Gastrocnemius medialis (tissue), 4 donors: ENCODE measurements at regions not wholly inside any gene's neighbourhood (a gene's known extent, or its start where the extent isn't known, plus 50 kb on each side); places are given as distances from the start of the nearest gene placed in this dataset.

Experiments used
- ATAC-seq, 2 donors: fragments of 150-250 bp; one replicate each; pipeline ENCODE4 v1.9.1; 2016
- DNase-seq, 2 donors: peaks; one replicate each; pipeline ENCODE4 v3.0.0-alpha.2; 2019
- H3K27ac ChIP-seq, 4 donors: fragments of 200-600 bp; sonication (generic); 1 replicate in 1 of 4; 2 replicates in 3 of 4; pipeline ENCODE4 v1.5.1; 2016 to 2018; ENCODE audit warnings: mild to moderate bottlenecking in 2 of 4, moderate library complexity in 1 of 4
- H3K27me3 ChIP-seq, 3 donors: fragments of 200-600 bp; sonication (generic) in 2 of 3; 1 replicate in 1 of 3; 2 replicates in 2 of 3; pipeline versions ENCODE4 v1.5.1 to v1.6.0; 2016 to 2019; ENCODE audit warnings: mild to moderate bottlenecking in 1 of 3, moderate library complexity in 1 of 3
- H3K36me3 ChIP-seq, 2 donors: fragments of 200-600 bp; sonication (generic) in 1 of 2; one replicate each; pipeline ENCODE4 v1.5.1; 2017 to 2018
- H3K4me1 ChIP-seq, 2 donors: fragments of 200-600 bp; sonication (generic) in 1 of 2; one replicate each; pipeline ENCODE4 v1.5.1; 2016 to 2017; ENCODE audit warnings: mild to moderate bottlenecking in 2 of 2
- H3K4me3 ChIP-seq, 4 donors: fragments of 200-600 bp; sonication (generic) in 3 of 4; 1 replicate in 1 of 4; 2 replicates in 3 of 4; pipeline ENCODE4 v1.5.1; 2016 to 2019; ENCODE audit warnings: mild to moderate bottlenecking in 2 of 4
- H3K9me3 ChIP-seq, 3 donors: fragments of 200-600 bp; sonication (generic) in 2 of 3; 1 replicate in 1 of 3; 2 replicates in 2 of 3; pipeline ENCODE4 v1.5.1; 2016 to 2019
- POLR2A ChIP-seq, 2 donors: fragments of 450-650 bp; IDR thresholded peaks; one replicate each; pipeline ENCODE4 v1.6.1; 2017; ENCODE audit warnings: antibody characterized with exemption in 2 of 2, mild to moderate bottlenecking in 2 of 2, moderate library complexity in 2 of 2
- in situ Hi-C, 4 donors: fragments of 200-750 bp; cut with MboI; loops; one replicate each; pipeline versions ENCODE4 v1.15.0 to v1.8.0; 2017; ENCODE audit warnings: low sequenced_read_pairs in 4 of 4
- intact Hi-C: fragments of 100-400 bp; cut with DNase I; formaldehyde crosslinking; loops from one replicate; pipeline ENCODE4 v1.15.1; 2023; ENCODE audit warnings: low total_unique reads
- TF ChIP-seq, protein P1 (sequence below), 5 experiments: fragments of 450-650 bp in 3 of 5; fragments of 200-600 bp in 2 of 5; sonication (generic) in 2 of 5; IDR thresholded peaks in 4 of 5; conservative IDR thresholded peaks in 1 of 5; 1 replicate in 4 of 5; 2 replicates in 1 of 5; pipeline ENCODE4 v1.5.1; 2016 to 2019; ENCODE audit warnings: antibody characterized with exemption in 5 of 5, mild to moderate bottlenecking in 3 of 5, moderate library complexity in 3 of 5

DNA sequence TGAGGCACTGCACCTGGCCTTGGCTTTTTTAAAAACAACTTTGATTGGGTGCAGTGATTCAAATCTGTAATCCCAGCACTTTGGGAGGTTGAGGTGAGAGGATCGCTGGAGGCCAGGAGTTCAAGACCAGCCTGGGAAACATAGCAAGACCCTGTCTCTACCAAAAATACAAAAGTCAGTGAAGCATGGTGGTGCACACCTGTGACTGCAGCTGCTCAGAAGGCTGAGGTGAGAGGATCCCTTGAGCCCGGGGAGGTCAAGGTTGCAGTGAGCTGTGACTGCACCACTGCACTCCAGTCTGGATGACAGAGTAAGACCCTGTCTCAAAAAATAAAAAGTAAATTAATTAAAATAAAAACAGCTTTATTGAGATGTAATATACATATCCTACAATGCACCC is 84.9 kb downstream of the NPTX2 start:
- peaks cover 0 to 3% (median 0%) of the 10 kb centered on the region in 3 donors for H3K9me3 ChIP-seq
- TF ChIP-seq POLR2A (IDR thresholded peaks at IDR 0.05): no peak
- TF ChIP-seq, protein P1, sequence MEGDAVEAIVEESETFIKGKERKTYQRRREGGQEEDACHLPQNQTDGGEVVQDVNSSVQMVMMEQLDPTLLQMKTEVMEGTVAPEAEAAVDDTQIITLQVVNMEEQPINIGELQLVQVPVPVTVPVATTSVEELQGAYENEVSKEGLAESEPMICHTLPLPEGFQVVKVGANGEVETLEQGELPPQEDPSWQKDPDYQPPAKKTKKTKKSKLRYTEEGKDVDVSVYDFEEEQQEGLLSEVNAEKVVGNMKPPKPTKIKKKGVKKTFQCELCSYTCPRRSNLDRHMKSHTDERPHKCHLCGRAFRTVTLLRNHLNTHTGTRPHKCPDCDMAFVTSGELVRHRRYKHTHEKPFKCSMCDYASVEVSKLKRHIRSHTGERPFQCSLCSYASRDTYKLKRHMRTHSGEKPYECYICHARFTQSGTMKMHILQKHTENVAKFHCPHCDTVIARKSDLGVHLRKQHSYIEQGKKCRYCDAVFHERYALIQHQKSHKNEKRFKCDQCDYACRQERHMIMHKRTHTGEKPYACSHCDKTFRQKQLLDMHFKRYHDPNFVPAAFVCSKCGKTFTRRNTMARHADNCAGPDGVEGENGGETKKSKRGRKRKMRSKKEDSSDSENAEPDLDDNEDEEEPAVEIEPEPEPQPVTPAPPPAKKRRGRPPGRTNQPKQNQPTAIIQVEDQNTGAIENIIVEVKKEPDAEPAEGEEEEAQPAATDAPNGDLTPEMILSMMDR (IDR thresholded peaks at IDR 0.05 in 4 of 5, conservative IDR thresholded peaks at IDR 0.05 in 1 of 5): no peak
- H3K4me3 ChIP-seq: no peak overlapping the region
- no peak overlapping the region for H3K27ac ChIP-seq
- no peaks in the 10 kb centered on the region for H3K27me3 ChIP-seq
- no peaks in the 10 kb centered on the region for H3K36me3 ChIP-seq
- intact Hi-C loops: no loop called here
- DNase-seq (no peak), ATAC-seq (no peak)
- in situ Hi-C loops: no loop called here
- H3K4me1 ChIP-seq: no peaks in the 10 kb centered on the region

DNA sequence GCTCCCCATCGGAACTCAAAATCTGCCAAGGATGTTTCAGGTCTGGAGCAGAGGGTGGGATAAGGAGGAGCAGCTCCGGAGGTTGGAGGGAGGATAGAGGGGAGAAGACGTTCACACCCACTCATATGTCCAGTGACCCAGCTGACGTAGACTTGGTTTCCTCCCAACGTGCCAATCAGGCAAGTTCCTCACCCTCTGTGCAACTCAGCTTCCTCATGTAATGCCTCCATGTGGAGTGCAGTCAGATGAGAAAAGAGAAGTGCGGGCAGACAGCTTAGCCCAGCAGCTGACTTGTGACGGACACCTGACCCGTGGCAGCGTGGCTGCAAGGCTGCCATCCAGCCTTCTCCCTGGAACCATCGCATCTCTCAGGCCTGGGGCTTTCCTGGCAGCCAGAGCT is 86.8 kb downstream of the NPTX2 start:
- in situ Hi-C loops (no loop called here), intact Hi-C loops (no loop called here)
- Histone ChIP-seq H3K27ac (no peak overlapping the region), H3K9me3 (no peaks in the 10 kb centered on the region), H3K4me1 (no peaks in the 10 kb centered on the region), H3K4me3 (no peak overlapping the region), H3K27me3 (no peaks in the 10 kb centered on the region), H3K36me3 (no peaks in the 10 kb centered on the region)
- DNase-seq: no peak
- TF ChIP-seq, protein P1 (IDR thresholded peaks at IDR 0.05 in 4 of 5, conservative IDR thresholded peaks at IDR 0.05 in 1 of 5): no peak
- no peak for TF ChIP-seq POLR2A (IDR thresholded peaks at IDR 0.05)
- no peak for ATAC-seq

DNA sequence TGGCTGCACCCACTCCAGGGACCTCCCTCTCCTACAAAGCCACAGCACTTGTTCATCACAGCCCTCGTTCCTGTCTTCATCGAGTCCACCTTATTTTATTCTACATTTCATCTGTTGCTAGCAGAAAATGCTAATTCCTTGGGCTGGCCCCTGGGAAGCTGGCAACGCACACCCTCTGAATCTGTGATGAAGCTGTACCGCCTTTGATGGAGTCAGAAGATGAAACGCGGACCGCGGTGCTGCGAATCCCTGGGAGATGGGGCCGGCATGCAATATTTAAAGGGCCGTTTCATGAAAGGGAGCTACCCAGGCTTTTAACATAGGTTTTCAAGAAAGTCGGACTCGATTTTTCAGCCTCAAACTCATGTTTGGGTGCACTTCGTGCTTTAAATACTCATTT is 88.5 kb downstream of the NPTX2 start:
- no peak for DNase-seq
- in situ Hi-C loops: no loop called here
- H3K27me3 ChIP-seq: no peaks in the 10 kb centered on the region

DNA sequence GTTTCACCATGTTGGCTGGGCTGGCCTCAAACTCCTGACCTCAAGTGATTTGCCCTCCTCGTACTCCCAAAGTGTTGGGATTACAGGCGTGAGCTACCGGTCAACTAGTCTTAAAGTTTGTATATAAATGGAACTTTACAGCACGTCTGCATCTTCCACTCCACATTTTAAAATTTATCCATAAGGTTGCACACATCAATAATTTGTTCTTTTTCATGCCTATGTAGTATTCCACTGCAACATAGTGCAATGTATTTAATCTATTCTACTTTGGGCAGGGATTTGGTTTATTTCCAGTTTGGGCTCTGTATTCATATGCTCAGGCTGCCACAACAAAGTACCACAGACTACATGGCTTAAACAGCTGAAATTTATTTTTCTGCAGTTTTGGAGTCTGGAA is 90.0 kb downstream of the NPTX2 start:
- DNase-seq (no peak), ATAC-seq (no peak)
- Histone ChIP-seq H3K4me1 (no peaks in the 10 kb centered on the region), H3K36me3 (no peaks in the 10 kb centered on the region), H3K27me3 (no peaks in the 10 kb centered on the region), H3K4me3 (no peak overlapping the region), H3K9me3 (no peaks in the 10 kb centered on the region), H3K27ac (no peak overlapping the region)
- TF ChIP-seq, protein P1 (IDR thresholded peaks at IDR 0.05 in 4 of 5, conservative IDR thresholded peaks at IDR 0.05 in 1 of 5): no peak
- TF ChIP-seq POLR2A (IDR thresholded peaks at IDR 0.05): no peak
- intact Hi-C loops: no loop called here
- in situ Hi-C loops: no loop called here

More for the DNA sequence above, 88.5 kb downstream of the NPTX2 start:
- intact Hi-C loops: no loop called here
- no peak for TF ChIP-seq POLR2A (IDR thresholded peaks at IDR 0.05)
- TF ChIP-seq, protein P1 (IDR thresholded peaks at IDR 0.05 in 4 of 5, conservative IDR thresholded peaks at IDR 0.05 in 1 of 5): no peak
- Histone ChIP-seq H3K4me3 (no peak overlapping the region), H3K4me1 (no peaks in the 10 kb centered on the region), H3K36me3 (no peaks in the 10 kb centered on the region), H3K9me3 (no peaks in the 10 kb centered on the region), H3K27ac (no peak overlapping the region)
- ATAC-seq: no peak

DNA sequence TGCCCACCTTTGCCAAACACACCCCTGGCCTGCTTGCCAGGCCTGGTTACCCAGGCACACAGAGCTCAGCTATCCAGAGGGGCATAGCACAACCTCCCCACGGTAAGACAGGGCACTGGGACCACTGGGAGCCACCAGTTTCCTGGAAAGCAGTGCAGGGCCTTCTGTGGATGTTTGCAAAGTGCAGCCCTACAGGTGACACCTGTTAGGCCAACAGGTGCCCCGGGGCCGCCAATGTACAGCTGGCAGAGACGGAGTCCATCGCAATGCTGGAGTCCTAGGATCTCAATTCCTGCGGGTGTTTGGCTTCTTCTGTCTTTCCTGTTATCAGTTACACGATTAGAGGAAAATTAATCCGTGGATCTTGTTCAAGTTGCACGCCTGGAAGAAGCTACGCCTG is 94.9 kb downstream of the NPTX2 start:
- H3K36me3 ChIP-seq: no peaks in the 10 kb centered on the region
- H3K4me1 ChIP-seq: no peaks in the 10 kb centered on the region
- H3K9me3 ChIP-seq: no peaks in the 10 kb centered on the region
- no peak overlapping the region for H3K4me3 ChIP-seq
- ATAC-seq: no peak
- in situ Hi-C loops (no loop called here), intact Hi-C loops (no loop called here)
- no peak for DNase-seq
- H3K27me3 ChIP-seq: no peaks in the 10 kb centered on the region
- H3K27ac ChIP-seq: no peak overlapping the region
- TF ChIP-seq POLR2A (IDR thresholded peaks at IDR 0.05): no peak
- TF ChIP-seq, protein P1 (IDR thresholded peaks at IDR 0.05 in 4 of 5, conservative IDR thresholded peaks at IDR 0.05 in 1 of 5): no peak
